ENCODE measurements at regions not wholly inside any gene's neighbourhood (a gene's known extent, or its start where the extent isn't known, plus 50 kb on each side); places are given as distances from the start of the nearest gene placed in this dataset.

GRCh38 chr11:128404437-128404836, 182.9 kb downstream of the ETS1 start:
- no peak overlapping the region for H3K27ac ChIP-seq (ENCODE audit: low read depth, low read length)
- no peaks in the 10 kb centered on the region for H3K36me3 ChIP-seq (ENCODE audit: insufficient read depth, low read length)
- H3K9ac ChIP-seq (ENCODE audit: low read length), result no peak overlapping the region
- Mint-ChIP-seq H3K9me3 (ENCODE audit: unreplicated experiment) (no peaks in the 10 kb centered on the region), H3K4me3 (ENCODE audit: unreplicated experiment) (no peak overlapping the region), H3K27me3 (ENCODE audit: low read depth, unreplicated experiment) (peaks cover 5% of the 10 kb centered on the region), H3K36me3 (ENCODE audit: low read depth, unreplicated experiment) (no peaks in the 10 kb centered on the region), H3K27ac (ENCODE audit: unreplicated experiment) (no peak overlapping the region), H3K4me1 (ENCODE audit: low read depth, unreplicated experiment) (peaks cover 31% of the 10 kb centered on the region)
- H2AFZ ChIP-seq (ENCODE audit: low read depth, low read length), result no peak overlapping the region
- no peaks in the 10 kb centered on the region for H4K20me1 ChIP-seq (ENCODE audit: insufficient read depth, low read length)
- no peak overlapping the region for H3K4me3 ChIP-seq (ENCODE audit: insufficient read depth, low read depth, low read length)
- DNase-seq (ENCODE audit: low read depth), result no peak
- TF ChIP-seq CTCF (IDR thresholded peaks at IDR 0.05; ENCODE audit: insufficient read depth, low read depth, low read length) (no peak), EZH2 (IDR thresholded peaks at IDR 0.05; ENCODE audit: insufficient read depth, low read length) (no peak)
- no peak for FAIRE-seq
- no peaks in the 10 kb centered on the region for H3K9me3 ChIP-seq (ENCODE audit: insufficient read depth, low read depth, low read length)
- H3K79me2 ChIP-seq (ENCODE audit: insufficient read depth, low read length), result no peaks in the 10 kb centered on the region
- no peak overlapping the region for H3K4me2 ChIP-seq (ENCODE audit: low read length)
- H3K4me1 ChIP-seq (ENCODE audit: insufficient read depth, low read length), result peaks cover 7% of the 10 kb centered on the region
- no peaks in the 10 kb centered on the region for H3K27me3 ChIP-seq (ENCODE audit: insufficient read depth, low read length)

- no peak for DNase-seq (ENCODE audit: low read depth)
- H3K4me2 ChIP-seq (ENCODE audit: low read length), result no peak overlapping the region
- H3K9ac ChIP-seq (ENCODE audit: low read length), result no peak overlapping the region
- no peak for TF ChIP-seq EZH2 (IDR thresholded peaks at IDR 0.05; ENCODE audit: insufficient read depth, low read length)
- no peak for TF ChIP-seq CTCF (IDR thresholded peaks at IDR 0.05; ENCODE audit: insufficient read depth, low read depth, low read length)
- H3K4me1 Mint-ChIP-seq (ENCODE audit: low read depth, unreplicated experiment), result peaks cover 15% of the 10 kb centered on the region
- H3K79me2 ChIP-seq (ENCODE audit: insufficient read depth, low read length), result no peaks in the 10 kb centered on the region
- peaks cover 5% of the 10 kb centered on the region for H3K27me3 Mint-ChIP-seq (ENCODE audit: low read depth, unreplicated experiment)
- H3K36me3 Mint-ChIP-seq (ENCODE audit: low read depth, unreplicated experiment), result no peaks in the 10 kb centered on the region
- H4K20me1 ChIP-seq (ENCODE audit: insufficient read depth, low read length), result no peaks in the 10 kb centered on the region
- FAIRE-seq, result no peak
- no peaks in the 10 kb centered on the region for H3K4me1 ChIP-seq (ENCODE audit: insufficient read depth, low read length)
- no peak overlapping the region for H3K27ac Mint-ChIP-seq (ENCODE audit: unreplicated experiment)
- no peak overlapping the region for H3K4me3 Mint-ChIP-seq (ENCODE audit: unreplicated experiment)
- H2AFZ ChIP-seq (ENCODE audit: low read depth, low read length), result no peak overlapping the region
- H3K27me3 ChIP-seq (ENCODE audit: insufficient read depth, low read length), result no peaks in the 10 kb centered on the region
- H3K9me3 Mint-ChIP-seq (ENCODE audit: unreplicated experiment), result no peaks in the 10 kb centered on the region
- no peak overlapping the region for H3K27ac ChIP-seq (ENCODE audit: low read depth, low read length)
- no peaks in the 10 kb centered on the region for H3K36me3 ChIP-seq (ENCODE audit: insufficient read depth, low read length)
- no peak overlapping the region for H3K4me3 ChIP-seq (ENCODE audit: insufficient read depth, low read depth, low read length)
- no peaks in the 10 kb centered on the region for H3K9me3 ChIP-seq (ENCODE audit: insufficient read depth, low read depth, low read length)
Observed at GRCh38 chr11:128400382-128401203, 186.8 kb downstream of the ETS1 start.

Data from astrocyte (in vitro differentiated cells and primary cell).